ENCODE measurements at regions not wholly inside any gene's neighbourhood (a gene's known extent, or its start where the extent isn't known, plus 50 kb on each side); places are given as distances from the start of the nearest gene placed in this dataset.

GRCh38 chr10:33398796-33399195 is 64.3 kb upstream of the NRP1 start:
- no peak overlapping the region for H2BK12ac ChIP-seq (ENCODE audit: insufficient read length, low read depth, low read length)
- no peaks in the 10 kb centered on the region for H3K27me3 ChIP-seq (ENCODE audit: insufficient read depth, low read length)
- no peak overlapping the region for H3K27ac Mint-ChIP-seq
- H3K23ac ChIP-seq (ENCODE audit: insufficient read length, low read depth, low read length), result no peak overlapping the region
- no peak for TF ChIP-seq CTCF (conservative IDR thresholded peaks at IDR 0.05)
- H3K9me3 ChIP-seq (ENCODE audit: control insufficient read depth, low read depth, low read length), result no peaks in the 10 kb centered on the region
- H4K20me1 ChIP-seq (ENCODE audit: control insufficient read depth, insufficient read depth, insufficient read length), result no peaks in the 10 kb centered on the region
- H3K14ac ChIP-seq (ENCODE audit: insufficient read depth, low read length), result no peak overlapping the region
- H3K9ac ChIP-seq (ENCODE audit: extremely low read depth, insufficient read length, low read length), result no peak overlapping the region
- H3K4ac ChIP-seq (ENCODE audit: low read depth, low read length), result no peak overlapping the region
- H3K4me1 ChIP-seq (ENCODE audit: insufficient read depth, low read length), result no peaks in the 10 kb centered on the region
- no peak overlapping the region for H3K18ac ChIP-seq (ENCODE audit: insufficient read length, low read depth, low read length)
- H3K4me2 ChIP-seq (ENCODE audit: insufficient read depth, insufficient read length, low read length), result no peak overlapping the region
- peaks cover 11 to 14% of the 10 kb centered on the region in 2 experiments; a peak in 4 of 5 replicates for H3K9me3 Mint-ChIP-seq
- no peaks in the 10 kb centered on the region; the same call in 1 of the 2 replicates for H3K27me3 Mint-ChIP-seq (ENCODE audit: low read depth)
- no peak overlapping the region for H2BK20ac ChIP-seq (ENCODE audit: low read depth, low read length, poor library complexity, severe bottlenecking)
- no peak overlapping the region for H3K56ac ChIP-seq (ENCODE audit: insufficient read length, low read depth, low read length)
- H2BK15ac ChIP-seq (ENCODE audit: low read depth, low read length), result no peak overlapping the region
- no peaks in the 10 kb centered on the region for H3K79me2 ChIP-seq (ENCODE audit: insufficient read depth, low read length)
- no peak overlapping the region for H3K4me3 Mint-ChIP-seq
- peaks cover 0 to 11% (median 7%) of the 10 kb centered on the region in 3 experiments; a peak in 2 of 7 replicates for H3K36me3 Mint-ChIP-seq (ENCODE audit: insufficient read depth in 1 of 3, low read depth in 3 of 3)
- no peak for DNase-seq
- H2BK5ac ChIP-seq (ENCODE audit: insufficient read length, low read length), result no peak overlapping the region
- no peaks in the 10 kb centered on the region for H3K79me1 ChIP-seq (ENCODE audit: insufficient read depth, low read depth, low read length, poor library complexity, severe bottlenecking)
- H4K5ac ChIP-seq (ENCODE audit: insufficient read length, low read depth, low read length), result no peak overlapping the region
- H2BK120ac ChIP-seq (ENCODE audit: low read depth, low read length, poor library complexity, severe bottlenecking), result no peak overlapping the region
- no peak overlapping the region for H3T11ph ChIP-seq (ENCODE audit: low read length)
- no peak overlapping the region for H3K27ac ChIP-seq (ENCODE audit: insufficient read length, low read depth, low read length)
- H4K8ac ChIP-seq (replicated peaks; ENCODE audit: insufficient read length, low read depth, low read length), result no peak overlapping the region
- H3K23me2 ChIP-seq (ENCODE audit: insufficient read length, low read depth, low read length, poor library complexity, severe bottlenecking), result no peaks in the 10 kb centered on the region
- WGBS (ENCODE audit: extremely low coverage, insufficient read length, low lambda C conversion rate), result no CpG with 5 or more reads among the region's 5 CpGs
- H2AFZ ChIP-seq (ENCODE audit: low read length), result no peak overlapping the region
- H2AK5ac ChIP-seq (ENCODE audit: insufficient read length, low read length), result no peak overlapping the region
- no peak overlapping the region for H4K91ac ChIP-seq (ENCODE audit: insufficient read length, low read depth, low read length)
- peaks cover 0 to 3% of the 10 kb centered on the region in 2 experiments; a peak in 1 of 4 replicates for H3K4me1 Mint-ChIP-seq

Data from H9 (cell line).